Smooth muscle cell (in vitro differentiated cells): ENCODE measurements at regions not wholly inside any gene's neighbourhood (a gene's known extent, or its start where the extent isn't known, plus 50 kb on each side); places are given as distances from the start of the nearest gene placed in this dataset.

Source experiments
- DNase-seq: peaks from one replicate; lab custom pipeline; 2025; ENCODE audit not compliant: unreplicated experiment; lab: John Stamatoyannopoulos, UW
- H2AFZ ChIP-seq: fragments of 200-600 bp; sonication (generic); 2 replicates; pipeline ENCODE4 v1.6.0; 2016; ENCODE audit warnings: antibody characterized with exemption, low read depth, mild to moderate bottlenecking
- H3F3A ChIP-seq: fragments of 200-600 bp; sonication (generic); 2 replicates; pipeline ENCODE4 v1.6.0; 2017; ENCODE audit warnings: antibody characterized with exemption, low read depth
- H3K27ac ChIP-seq: fragments of 200-600 bp; sonication (generic); 2 replicates; pipeline ENCODE4 v1.5.1; 2016; ENCODE audit warnings: low read depth, mild to moderate bottlenecking
- H3K27me3 ChIP-seq: fragments of 200-600 bp; sonication (generic); 2 replicates; pipeline ENCODE4 v1.6.1; 2016; ENCODE audit warnings: low read depth, mild to moderate bottlenecking
- H3K36me3 ChIP-seq: fragments of 200-600 bp; sonication (generic); 2 replicates; pipeline ENCODE4 v1.5.1; 2016; ENCODE audit warnings: low read depth
- H3K4me1 ChIP-seq: fragments of 200-600 bp; sonication (generic); 2 replicates; pipeline ENCODE4 v1.5.1; 2016; ENCODE audit warnings: low read depth
- H3K4me2 ChIP-seq: fragments of 200-600 bp; sonication (generic); 2 replicates; pipeline ENCODE4 v1.6.0; 2016; ENCODE audit warnings: mild to moderate bottlenecking
- H3K4me3 ChIP-seq: fragments of 200-600 bp; sonication (generic); 2 replicates; pipeline ENCODE4 v1.5.1; 2016; ENCODE audit warnings: mild to moderate bottlenecking
- H3K79me2 ChIP-seq: fragments of 200-600 bp; sonication (generic); 2 replicates; pipeline ENCODE4 v1.6.0; 2016; ENCODE audit warnings: low read depth, mild to moderate bottlenecking
- H3K9ac ChIP-seq: fragments of 200-600 bp; sonication (generic); 2 replicates; pipeline ENCODE4 v1.6.0; 2016; ENCODE audit warnings: low read depth
- H3K9me3 ChIP-seq: fragments of 200-600 bp; sonication (generic); replicated peaks from 2 replicates; pipeline ENCODE4 v1.5.1; 2016; ENCODE audit warnings: low read depth
- H4K20me1 ChIP-seq: fragments of 200-600 bp; sonication (generic); 2 replicates; pipeline ENCODE4 v1.6.0; 2016; ENCODE audit warnings: low read depth
- CTCF ChIP-seq: fragments of 200-600 bp; sonication (generic); IDR thresholded peaks from 2 replicates; pipeline ENCODE4 v1.5.1; 2017; ENCODE audit warnings: borderline replicate concordance, mild to moderate bottlenecking, antibody characterized with exemption; ENCODE audit not compliant: insufficient read depth, poor library complexity, severe bottlenecking
- WGBS: methylation state at CpG from one replicate; pipeline ENCODE4 v1.1.7; 2016; ENCODE audit warnings: low lambda C conversion rate; 5-methylcytosine and 5-hydroxymethylcytosine counted together

GRCh38 chr12:92459850-92460249 is 242.9 kb upstream of the PLEKHG7 start:
- H3K36me3 ChIP-seq = no peaks in the 10 kb centered on the region
- H3K9me3 ChIP-seq = no peaks in the 10 kb centered on the region
- DNase-seq = no peak
- no peaks in the 10 kb centered on the region for H3K79me2 ChIP-seq
- no peak for TF ChIP-seq CTCF
- H3K4me2 ChIP-seq = no peak overlapping the region
- no peak overlapping the region for H3K9ac ChIP-seq
- no peaks in the 10 kb centered on the region for H3K27me3 ChIP-seq
- no peak overlapping the region for H3K4me3 ChIP-seq
- no peaks in the 10 kb centered on the region for H4K20me1 ChIP-seq
- no peak overlapping the region for H3K27ac ChIP-seq
- H3F3A ChIP-seq = no peaks in the 10 kb centered on the region
- no peak overlapping the region for H2AFZ ChIP-seq
- peaks cover 16% of the 10 kb centered on the region for H3K4me1 ChIP-seq

GRCh38 chr12:92458996-92459395 is 243.8 kb upstream of the PLEKHG7 start:
- Histone ChIP-seq H3K79me2 (no peaks in the 10 kb centered on the region), H3K27ac (no peak overlapping the region), H3K4me1 (peaks cover 10% of the 10 kb centered on the region), H2AFZ (no peak overlapping the region), H3F3A (no peaks in the 10 kb centered on the region), H3K9ac (no peak overlapping the region), H3K27me3 (no peaks in the 10 kb centered on the region), H4K20me1 (no peaks in the 10 kb centered on the region), H3K4me2 (no peak overlapping the region), H3K4me3 (no peak overlapping the region), H3K9me3 (no peaks in the 10 kb centered on the region), H3K36me3 (no peaks in the 10 kb centered on the region)
- TF ChIP-seq CTCF = no peak
- WGBS = 98% methylated on average over 4 of the region's 4 CpGs
- no peak for DNase-seq

DNA sequence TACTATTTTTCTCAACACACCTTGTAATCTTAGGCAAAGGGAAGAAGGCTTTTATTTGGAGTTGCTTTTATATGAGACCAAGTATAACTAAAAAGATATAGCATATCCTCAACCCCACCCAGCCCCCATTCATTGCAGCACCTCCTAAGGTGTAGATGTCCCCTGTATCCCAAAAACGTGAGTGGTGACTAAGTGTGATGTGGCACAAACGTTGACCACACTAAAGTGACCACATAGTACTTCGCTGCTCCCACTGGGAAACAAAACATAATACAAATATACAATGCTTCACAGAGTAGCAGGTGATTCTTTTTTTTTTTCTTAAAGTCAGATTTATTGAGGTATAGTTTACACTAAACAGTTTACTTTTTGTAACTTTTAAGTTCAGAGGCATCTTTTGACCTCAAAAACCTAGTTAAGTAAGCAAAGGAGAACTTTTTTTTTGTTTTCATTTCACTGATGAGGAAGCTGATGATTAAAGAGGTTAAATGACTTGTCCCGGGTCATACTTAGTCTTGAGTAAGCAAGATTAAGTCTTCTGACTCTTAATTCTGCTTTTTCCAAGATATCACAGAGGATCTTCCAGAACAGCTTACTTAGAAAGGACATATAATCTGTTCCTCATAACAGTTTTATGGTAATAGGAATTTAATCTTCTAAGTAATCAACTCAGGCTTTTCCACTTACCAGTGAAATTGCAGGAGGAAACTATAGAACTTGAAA is 245.2 kb upstream of the PLEKHG7 start:
- peaks cover 10% of the 10 kb centered on the region for H3K4me1 ChIP-seq
- H3K4me3 ChIP-seq = no peak overlapping the region
- H3K4me2 ChIP-seq = no peak overlapping the region
- H4K20me1 ChIP-seq = no peaks in the 10 kb centered on the region
- H3F3A ChIP-seq = no peaks in the 10 kb centered on the region
- H3K36me3 ChIP-seq = no peaks in the 10 kb centered on the region
- DNase-seq = no peak
- no peaks in the 10 kb centered on the region for H3K27me3 ChIP-seq
- H3K27ac ChIP-seq = no peak overlapping the region
- H3K9ac ChIP-seq = no peak overlapping the region
- 64% methylated on average over 4 of the region's 4 CpGs for WGBS
- no peak for TF ChIP-seq CTCF
- H2AFZ ChIP-seq = no peak overlapping the region
- H3K79me2 ChIP-seq = no peaks in the 10 kb centered on the region
- no peaks in the 10 kb centered on the region for H3K9me3 ChIP-seq

DNA sequence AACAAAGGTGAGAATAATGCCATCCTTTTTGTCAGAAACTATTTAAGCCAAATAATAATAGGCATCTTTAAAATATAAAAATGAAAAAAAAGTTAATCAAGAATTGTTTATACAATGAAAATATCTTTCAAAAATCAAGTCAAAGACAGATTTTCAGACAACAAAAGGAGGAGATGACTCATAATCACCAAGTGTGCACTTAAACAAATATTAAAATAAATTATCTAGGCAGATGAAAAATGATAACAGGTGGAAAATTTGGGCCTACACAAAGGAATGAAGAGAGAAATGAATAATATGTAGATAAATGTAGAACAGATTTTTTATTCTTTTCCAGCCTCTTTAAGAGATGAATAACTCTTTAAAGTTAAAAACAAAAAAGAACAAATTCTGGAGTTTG is 250.0 kb upstream of the PLEKHG7 start:
- Histone ChIP-seq H3K4me2 (no peak overlapping the region), H3K36me3 (no peaks in the 10 kb centered on the region), H3K4me3 (no peak overlapping the region), H3K4me1 (no peaks in the 10 kb centered on the region), H3K9ac (no peak overlapping the region), H3K27ac (no peak overlapping the region), H4K20me1 (no peaks in the 10 kb centered on the region), H3K27me3 (no peaks in the 10 kb centered on the region), H3K9me3 (no peaks in the 10 kb centered on the region), H3F3A (no peaks in the 10 kb centered on the region), H3K79me2 (no peaks in the 10 kb centered on the region), H2AFZ (no peak overlapping the region)
- no peak for TF ChIP-seq CTCF
- no peak for DNase-seq
